SK-N-SH (cell line): ENCODE measurements at regions not wholly inside any gene's neighbourhood (a gene's known extent, or its start where the extent isn't known, plus 50 kb on each side); places are given as distances from the start of the nearest gene placed in this dataset.

ENCODE experiments used
- CTCF ChIA-PET: fragments of 300-600, 350-600 bp; formaldehyde crosslinking; extraction: SDS; loops from one replicate; lab custom pipeline; 2021; lab: Yijun Ruan, JAX
- POLR2A ChIA-PET: fragments of 350-600 bp; sonication (Branson Sonifier 250); formaldehyde crosslinking; extraction: SDS; loops from one replicate; lab custom pipeline; 2020; ENCODE audit warnings: antibody characterized with exemption, inconsistent platforms; lab: Yijun Ruan, JAX
- DNase-seq: peaks from one replicate; pipeline ENCODE4 v3.0.0; 2012
- H2AFZ ChIP-seq: fragments of 200-600 bp; sonication (generic); 2 replicates; pipeline ENCODE4 v1.8.1; 2016; ENCODE audit warnings: antibody characterized with exemption, mild to moderate bottlenecking, low read depth
- H3F3A ChIP-seq: fragments of 200-600 bp; sonication (generic); replicated peaks from 2 replicates; pipeline ENCODE3; 2016; ENCODE audit warnings: antibody characterized with exemption, mild to moderate bottlenecking; ENCODE audit not compliant: insufficient read depth
- H3K27ac ChIP-seq, 2 experiments: fragments of 200-500 bp in 1 of 2; fragments of 200-600 bp in 1 of 2; sonication (Bioruptor generic) in 1 of 2; sonication (generic), shearing (Covaris generic) in 1 of 2; 2 replicates each; pipeline versions ENCODE4 v1.5.1 to v1.6.1; 2014 to 2016; ENCODE audit warnings: low read depth in 2 of 2, inconsistent platforms in 1 of 2, low read length in 1 of 2, mild to moderate bottlenecking in 1 of 2, mixed read lengths in 1 of 2
- H3K27me3 ChIP-seq: fragments of 200-600 bp; sonication (generic), shearing (Covaris generic); 2 replicates; pipeline ENCODE4 v1.6.1; 2016; ENCODE audit warnings: mixed run types; ENCODE audit not compliant: insufficient read depth
- H3K36me3 ChIP-seq, 2 experiments: fragments of 200-500 bp in 1 of 2; fragments of 200-600 bp in 1 of 2; sonication (Bioruptor generic) in 1 of 2; sonication (generic) in 1 of 2; replicated peaks in 1 of 2; 2 replicates each; pipeline versions ENCODE3 to v1.5.1; 2014 to 2016; ENCODE audit warnings: low read length in 1 of 2, mild to moderate bottlenecking in 1 of 2; ENCODE audit not compliant: insufficient read depth in 2 of 2, control insufficient read depth in 1 of 2
- H3K4me1 ChIP-seq, 2 experiments: fragments of 200-500 bp in 1 of 2; fragments of 200-600 bp in 1 of 2; sonication (Bioruptor generic) in 1 of 2; sonication (generic), shearing (Covaris generic) in 1 of 2; 2 replicates each; pipeline versions ENCODE4 v1.5.1 to v1.6.1; 2014 to 2016; ENCODE audit warnings: low read depth in 1 of 2, low read length in 1 of 2, mixed run types in 1 of 2; ENCODE audit not compliant: insufficient read depth in 2 of 2, control insufficient read depth in 1 of 2
- H3K4me2 ChIP-seq: fragments of 200-600 bp; sonication (generic), shearing (Covaris generic); 2 replicates; pipeline ENCODE4 v1.6.1; 2017; ENCODE audit warnings: mixed run types
- H3K4me3 ChIP-seq, 2 experiments: fragments of 200-500 bp in 1 of 2; fragments of 200-600 bp in 1 of 2; sonication (Bioruptor generic) in 1 of 2; sonication (generic), shearing (Covaris generic) in 1 of 2; 2 replicates each; pipeline versions ENCODE4 v1.5.1 to v1.8.1; 2014 to 2016; ENCODE audit warnings: low read depth in 2 of 2, inconsistent platforms in 1 of 2, low read length in 1 of 2, mild to moderate bottlenecking in 1 of 2, mixed read lengths in 1 of 2, moderate library complexity in 1 of 2
- H3K79me2 ChIP-seq: fragments of 200-600 bp; sonication (generic); 2 replicates; pipeline ENCODE4 v1.8.1; 2017; ENCODE audit warnings: mild to moderate bottlenecking; ENCODE audit not compliant: insufficient read depth
- H3K9ac ChIP-seq: fragments of 200-600 bp; sonication (generic); 2 replicates; pipeline ENCODE4 v1.6.1; 2017; ENCODE audit warnings: mixed run types
- H3K9me2 ChIP-seq: fragments of 200-600 bp; sonication (generic); 2 replicates; pipeline ENCODE4 v1.6.1; 2017; ENCODE audit warnings: mixed run types
- H3K9me3 ChIP-seq: fragments of 200-600 bp; sonication (generic); 2 replicates; pipeline ENCODE4 v1.6.1; 2017; ENCODE audit warnings: mixed run types, mild to moderate bottlenecking, moderate library complexity
- H4K20me1 ChIP-seq: fragments of 200-600 bp; sonication (generic); 2 replicates; pipeline ENCODE4 v1.6.1; 2017; ENCODE audit warnings: mild to moderate bottlenecking, mixed run types; ENCODE audit not compliant: insufficient read depth
- ELF1 ChIP-seq: IDR thresholded peaks from 2 replicates; pipeline ENCODE4 v1.4.0; 2012
- EP300 ChIP-seq, 2 experiments: IDR thresholded peaks; 2 replicates each; pipeline versions ENCODE4 v1.4.0 to v1.6.1; 2012; ENCODE audit warnings: borderline replicate concordance in 1 of 2, low read depth in 1 of 2, low read length in 1 of 2
- FOXJ3 ChIP-seq: sonication (generic); formaldehyde crosslinking; IDR thresholded peaks from 2 replicates; pipeline ENCODE4 v1.5.1; 2020; ENCODE audit warnings: mild to moderate bottlenecking, missing genetic modification reagents
- FOXM1 ChIP-seq: IDR thresholded peaks from 2 replicates; pipeline ENCODE4 v1.4.0; 2012; ENCODE audit warnings: low read depth, mild to moderate bottlenecking
- JUND ChIP-seq: IDR thresholded peaks from 2 replicates; pipeline ENCODE4 v1.4.0; 2012
- MXI1 ChIP-seq: IDR thresholded peaks from 2 replicates; pipeline ENCODE4 v1.6.1; 2012; ENCODE audit warnings: mild to moderate bottlenecking, low read depth, low read length, improper control_type of control experiment
- NFIC ChIP-seq: IDR thresholded peaks from 2 replicates; pipeline ENCODE4 v1.4.0; 2012; ENCODE audit warnings: borderline replicate concordance
- PBX3 ChIP-seq: IDR thresholded peaks from 2 replicates; pipeline ENCODE4; 2012
- POLR2AphosphoS5 ChIP-seq: IDR thresholded peaks from 2 replicates; pipeline ENCODE4 v1.6.1; 2012; ENCODE audit warnings: low read depth, low read length
- REST ChIP-seq: IDR thresholded peaks from 2 replicates; pipeline ENCODE4 v1.6.1; 2012; ENCODE audit warnings: mild to moderate bottlenecking, low read depth, low read length, moderate library complexity
- RXRA ChIP-seq: IDR thresholded peaks from 2 replicates; pipeline ENCODE4 v1.4.0; 2012; ENCODE audit warnings: low read depth, mild to moderate bottlenecking, borderline replicate concordance
- SIN3A ChIP-seq: IDR thresholded peaks from 2 replicates; pipeline ENCODE4 v1.6.1; 2012; ENCODE audit warnings: low read depth, mild to moderate bottlenecking, low read length, moderate library complexity, borderline replicate concordance
- TEAD4 ChIP-seq: IDR thresholded peaks from 2 replicates; pipeline ENCODE4 v1.4.0; 2012; ENCODE audit warnings: mild to moderate bottlenecking, borderline replicate concordance; ENCODE audit not compliant: insufficient read depth
- USF1 ChIP-seq: IDR thresholded peaks from 2 replicates; pipeline ENCODE4 v1.4.0; 2012; ENCODE audit warnings: low read depth, borderline replicate concordance
- YY1 ChIP-seq: IDR thresholded peaks from 2 replicates; pipeline ENCODE4 v1.4.0; 2012; ENCODE audit warnings: low read depth, mild to moderate bottlenecking
- WGBS: methylation state at CpG from one replicate; pipeline ENCODE4 v1.1.6; 2017; ENCODE audit warnings: low lambda C conversion rate; 5-methylcytosine and 5-hydroxymethylcytosine counted together

GRCh38 chr1:87853576-87854351, 525.1 kb downstream of the LMO4 start:
- H2AFZ ChIP-seq = peak overlapping the region; percentile 56
- no peak overlapping the region for H3K4me2 ChIP-seq
- no peaks in the 10 kb centered on the region for H3K9me3 ChIP-seq
- ChIA-PET CTCF (no interaction called here), POLR2A (no interaction called here)
- H3K27me3 ChIP-seq = no peaks in the 10 kb centered on the region
- no peaks in the 10 kb centered on the region for H4K20me1 ChIP-seq
- no peaks in the 10 kb centered on the region for H3K9me2 ChIP-seq
- H3K4me3 ChIP-seq = no peak overlapping the region
- no peaks in the 10 kb centered on the region for H3K36me3 ChIP-seq
- DNase-seq = no peak
- 48% methylated on average over 5 of the region's 5 CpGs for WGBS
- no peaks in the 10 kb centered on the region for H3K4me1 ChIP-seq
- H3K9ac ChIP-seq = no peak overlapping the region
- peaks cover 6% of the 10 kb centered on the region for H3F3A ChIP-seq
- TF ChIP-seq RXRA = no peak
- TF ChIP-seq JUND = no peak
- TF ChIP-seq ELF1 = no peak
- no peak for TF ChIP-seq NFIC
- TF ChIP-seq FOXM1 = no peak
- TF ChIP-seq YY1 = no peak
- TF ChIP-seq FOXJ3 (CRISPR knock-in tag) = no peak
- no peak for TF ChIP-seq REST
- no peak for TF ChIP-seq PBX3
- peak overlapping the region in 1 of 2 experiments; percentile 49; a peak in 1 of 4 replicates for H3K27ac ChIP-seq
- H3K79me2 ChIP-seq = no peaks in the 10 kb centered on the region

GRCh38 chr1:87863317-87863716, 534.6 kb downstream of the LMO4 start:
- 45% methylated on average over 1 of the region's 1 CpG for WGBS
- H3K4me2 ChIP-seq = no peak overlapping the region
- H3K36me3 ChIP-seq = no peaks in the 10 kb centered on the region
- H3K27me3 ChIP-seq = no peaks in the 10 kb centered on the region
- POLR2A ChIA-PET = no interaction called here
- no peak overlapping the region for H3K9ac ChIP-seq
- no peaks in the 10 kb centered on the region for H3K79me2 ChIP-seq
- no peak for DNase-seq
- no peak overlapping the region for H3K4me3 ChIP-seq
- H3K9me2 ChIP-seq = no peaks in the 10 kb centered on the region
- no peaks in the 10 kb centered on the region for H4K20me1 ChIP-seq
- peaks cover 15% of the 10 kb centered on the region for H3K9me3 ChIP-seq
- H3K4me1 ChIP-seq = no peaks in the 10 kb centered on the region
- H3F3A ChIP-seq = no peaks in the 10 kb centered on the region
- no peak overlapping the region for H2AFZ ChIP-seq
- H3K27ac ChIP-seq = no peak overlapping the region
- CTCF ChIA-PET = no interaction called here
- TF ChIP-seq EP300 (IDR thresholded peaks at IDR 0.05; ENCODE audit: borderline replicate concordance in 1 of 2, low read depth in 1 of 2, low read length in 1 of 2) (no peak), FOXM1 (no peak), REST (no peak), USF1 (no peak), TEAD4 (no peak), MXI1 (no peak), PBX3 (no peak), SIN3A (no peak), JUND (no peak), POLR2AphosphoS5 (no peak)
